H9 (cell line): ENCODE measurements at regions not wholly inside any gene's neighbourhood (a gene's known extent, or its start where the extent isn't known, plus 50 kb on each side); places are given as distances from the start of the nearest gene placed in this dataset.
"Not testable (repeated sequence)": the region's sequence is repeated elsewhere in the genome, so short reads cannot be mapped to it uniquely, and the experiment has no call there.

Source experiments
- DNase-seq: peaks from one replicate; pipeline ENCODE4 v3.0.0-alpha.2; 2017
- H2AFZ ChIP-seq: one replicate; pipeline ENCODE4 v1.6.1; 2013; ENCODE audit warnings: mild to moderate bottlenecking, low read length, control low read depth, moderate library complexity
- H2AK5ac ChIP-seq: 2 replicates; pipeline ENCODE4 v1.6.1; 2013; ENCODE audit warnings: low read length, control low read depth, mixed read lengths; ENCODE audit not compliant: insufficient read length
- H2BK120ac ChIP-seq: one replicate; pipeline ENCODE4 v1.6.1; 2013; ENCODE audit warnings: low read depth, mild to moderate bottlenecking, low read length, control low read depth, inconsistent platforms; ENCODE audit not compliant: poor library complexity, severe bottlenecking
- H2BK12ac ChIP-seq: 2 replicates; pipeline ENCODE4 v1.6.1; 2013; ENCODE audit warnings: low read length, control low read depth, mixed read lengths, low read depth; ENCODE audit not compliant: insufficient read length
- H2BK15ac ChIP-seq: 2 replicates; pipeline ENCODE4 v1.6.1; 2013; ENCODE audit warnings: low read depth, low read length, control low read depth
- H2BK20ac ChIP-seq: one replicate; pipeline ENCODE4 v1.6.1; 2013; ENCODE audit warnings: low read depth, mild to moderate bottlenecking, low read length, control low read depth, inconsistent platforms; ENCODE audit not compliant: poor library complexity, severe bottlenecking
- H2BK5ac ChIP-seq: 2 replicates; pipeline ENCODE4 v1.6.1; 2013; ENCODE audit warnings: low read length, control low read depth, mixed read lengths; ENCODE audit not compliant: insufficient read length
- H3K14ac ChIP-seq: 2 replicates; pipeline ENCODE4 v1.6.1; 2013; ENCODE audit warnings: low read length, control low read depth; ENCODE audit not compliant: insufficient read depth
- H3K18ac ChIP-seq: 2 replicates; pipeline ENCODE4 v1.6.1; 2013; ENCODE audit warnings: low read depth, mild to moderate bottlenecking, mixed read lengths, low read length, control low read depth; ENCODE audit not compliant: insufficient read length
- H3K23ac ChIP-seq: 2 replicates; pipeline ENCODE4 v1.6.1; 2013; ENCODE audit warnings: low read length, control low read depth, mixed read lengths, low read depth; ENCODE audit not compliant: insufficient read length
- H3K23me2 ChIP-seq: 2 replicates; pipeline ENCODE4 v1.6.1; 2013; ENCODE audit warnings: low read depth, mild to moderate bottlenecking, mixed read lengths, low read length, control low read depth; ENCODE audit not compliant: insufficient read length, poor library complexity, severe bottlenecking
- H3K27ac ChIP-seq: 2 replicates; pipeline ENCODE4 v1.5.1; 2013; ENCODE audit warnings: low read length, control low read depth, mixed read lengths, low read depth; ENCODE audit not compliant: insufficient read length
- H3K27me3 ChIP-seq: 2 replicates; pipeline ENCODE4 v1.6.1; 2013; ENCODE audit warnings: low read length, control low read depth, inconsistent platforms; ENCODE audit not compliant: insufficient read depth
- H3K4ac ChIP-seq: 2 replicates; pipeline ENCODE4 v1.6.1; 2013; ENCODE audit warnings: low read depth, mild to moderate bottlenecking, control low read depth, inconsistent platforms, low read length, moderate library complexity
- H3K4me1 ChIP-seq: 2 replicates; pipeline ENCODE4 v1.6.1; 2013; ENCODE audit warnings: low read length, control low read depth, inconsistent platforms; ENCODE audit not compliant: insufficient read depth
- H3K4me2 ChIP-seq: 2 replicates; pipeline ENCODE4 v1.6.1; 2013; ENCODE audit warnings: low read length, control low read depth, mixed read lengths; ENCODE audit not compliant: insufficient read length, insufficient read depth
- H3K56ac ChIP-seq: 2 replicates; pipeline ENCODE4 v1.6.1; 2013; ENCODE audit warnings: low read depth, mild to moderate bottlenecking, mixed read lengths, low read length, control low read depth; ENCODE audit not compliant: insufficient read length
- H3K79me1 ChIP-seq: 2 replicates; pipeline ENCODE4 v1.6.1; 2013; ENCODE audit warnings: low read depth, mild to moderate bottlenecking, moderate library complexity, low read length, control low read depth, inconsistent platforms; ENCODE audit not compliant: insufficient read depth, poor library complexity, severe bottlenecking
- H3K79me2 ChIP-seq: 2 replicates; pipeline ENCODE4 v1.6.1; 2013; ENCODE audit warnings: low read length, control low read depth, inconsistent platforms; ENCODE audit not compliant: insufficient read depth
- H3K9ac ChIP-seq: 2 replicates; pipeline ENCODE4 v1.6.1; 2013; ENCODE audit warnings: low read length, control low read depth, mixed read lengths; ENCODE audit not compliant: insufficient read length; ENCODE audit errors: extremely low read depth
- H3K9me3 ChIP-seq: one replicate; pipeline ENCODE4 v1.6.1; 2013; ENCODE audit warnings: low read depth, low read length, inconsistent platforms; ENCODE audit not compliant: control insufficient read depth
- H3T11ph ChIP-seq: one replicate; pipeline ENCODE4 v1.6.1; 2013; ENCODE audit warnings: mild to moderate bottlenecking, low read length, control low read depth, inconsistent platforms
- H4K20me1 ChIP-seq: one replicate; pipeline ENCODE4 v1.6.1; 2013; ENCODE audit not compliant: control insufficient read depth, insufficient read length, insufficient read depth
- H4K5ac ChIP-seq: 2 replicates; pipeline ENCODE4 v1.6.1; 2013; ENCODE audit warnings: low read depth, mild to moderate bottlenecking, mixed read lengths, low read length, control low read depth; ENCODE audit not compliant: insufficient read length
- H4K8ac ChIP-seq: replicated peaks from 2 replicates; pipeline ENCODE4 v1.6.1; 2013; ENCODE audit warnings: low read length, control low read depth, mixed read lengths, low read depth; ENCODE audit not compliant: insufficient read length
- H4K91ac ChIP-seq: 2 replicates; pipeline ENCODE4 v1.6.1; 2013; ENCODE audit warnings: low read depth, mild to moderate bottlenecking, moderate library complexity, mixed read lengths, low read length, control low read depth; ENCODE audit not compliant: insufficient read length
- H3K27ac Mint-ChIP-seq, 3 experiments: 2 replicates in 2 of 3; 3 replicates in 1 of 3; pipeline ENCODE4 v1.8.0; 2020 to 2021; ENCODE audit warnings: mixed read lengths in 3 of 3, mild to moderate bottlenecking in 1 of 3, moderate library complexity in 1 of 3
- H3K27me3 Mint-ChIP-seq: 2 replicates; pipeline ENCODE4 v1.8.0; 2021; ENCODE audit warnings: low read depth, mild to moderate bottlenecking, moderate library complexity, mixed read lengths
- H3K36me3 Mint-ChIP-seq, 3 experiments: 2 replicates in 2 of 3; 3 replicates in 1 of 3; pipeline ENCODE4 v1.8.0; 2020 to 2021; ENCODE audit warnings: low read depth in 3 of 3, mixed read lengths in 3 of 3; ENCODE audit not compliant: insufficient read depth in 1 of 3
- H3K4me1 Mint-ChIP-seq, 2 experiments: 2 replicates each; pipeline ENCODE4 v1.8.0; 2020; ENCODE audit warnings: mixed read lengths in 2 of 2
- H3K4me3 Mint-ChIP-seq, 2 experiments: 2 replicates in 1 of 2; 3 replicates in 1 of 2; pipeline ENCODE4 v1.8.0; 2020 to 2021; ENCODE audit warnings: mild to moderate bottlenecking in 2 of 2, mixed read lengths in 2 of 2, moderate library complexity in 1 of 2
- H3K9me3 Mint-ChIP-seq, 2 experiments: 2 replicates in 1 of 2; 3 replicates in 1 of 2; pipeline ENCODE4 v1.8.0; 2020; ENCODE audit warnings: mild to moderate bottlenecking in 2 of 2, mixed read lengths in 2 of 2, moderate library complexity in 1 of 2
- WGBS: extraction: QIAGEN DNeasy Blood & Tissue Kit; methylation state at CpG from one replicate; pipeline ENCODE4 v1.1.7; 2013; ENCODE audit warnings: missing lambda C conversion rate, low lambda C conversion rate, mixed read lengths; ENCODE audit not compliant: insufficient read length; ENCODE audit errors: extremely low coverage; 5-methylcytosine and 5-hydroxymethylcytosine counted together

DNA sequence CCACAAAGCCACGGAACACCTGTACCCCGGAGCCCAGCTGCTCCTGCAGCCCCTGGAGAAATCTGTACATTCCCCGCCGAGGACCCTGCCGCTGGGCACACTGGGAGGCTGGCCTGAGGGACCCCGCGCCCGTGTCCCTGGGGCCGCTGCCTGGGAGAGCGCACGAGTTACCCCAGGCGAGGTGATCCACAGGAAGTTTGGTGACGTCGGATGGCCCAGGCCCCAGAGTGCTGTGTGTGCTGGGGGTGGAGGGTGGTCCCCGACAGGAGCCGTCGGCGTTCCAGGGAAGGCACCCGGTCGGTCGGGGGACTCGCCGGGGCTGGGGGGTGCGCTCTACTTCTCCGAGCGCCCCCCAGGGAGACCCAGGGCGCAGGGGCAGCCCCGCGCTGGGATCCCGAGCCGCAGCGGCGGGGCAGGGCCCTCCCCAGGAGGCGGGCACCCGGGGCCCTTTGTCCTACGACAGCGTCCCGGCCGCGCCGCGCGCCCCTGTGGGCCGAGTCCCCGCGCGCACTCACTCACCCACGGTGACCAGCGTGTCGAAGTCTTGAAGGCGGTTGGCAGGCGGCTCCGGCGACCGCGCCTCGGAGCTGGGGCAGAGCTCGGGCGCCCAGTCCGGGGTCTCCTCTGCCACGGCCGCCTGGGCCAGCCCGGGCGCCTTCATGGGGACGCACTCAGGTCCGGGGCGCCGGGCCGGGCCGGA is 129.5 kb upstream of the PRKX start:
- not testable (repeated sequence) for H4K5ac ChIP-seq, H4K91ac ChIP-seq, H3K4me1 ChIP-seq, H3K27me3 Mint-ChIP-seq, H3K18ac ChIP-seq, H2AK5ac ChIP-seq, H3K4ac ChIP-seq, H3K14ac ChIP-seq, DNase-seq, H2BK20ac ChIP-seq, H3K79me2 ChIP-seq, H3K36me3 Mint-ChIP-seq, H4K20me1 ChIP-seq, H3K9me3 Mint-ChIP-seq, H2BK120ac ChIP-seq, H3K79me1 ChIP-seq, H2BK12ac ChIP-seq, H3K9ac ChIP-seq, H4K8ac ChIP-seq, H3K4me2 ChIP-seq, H2BK15ac ChIP-seq, H3T11ph ChIP-seq, H3K23ac ChIP-seq, H3K27me3 ChIP-seq, H3K9me3 ChIP-seq, H2BK5ac ChIP-seq, H2AFZ ChIP-seq, H3K4me1 Mint-ChIP-seq, H3K27ac ChIP-seq, H3K56ac ChIP-seq, H3K23me2 ChIP-seq, H3K27ac Mint-ChIP-seq
- WGBS: no CpG with 5 or more reads among the region's 70 CpGs
- peak overlapping the region; percentile 57 to 62; a peak in 2 of 5 replicates for H3K4me3 Mint-ChIP-seq

DNA sequence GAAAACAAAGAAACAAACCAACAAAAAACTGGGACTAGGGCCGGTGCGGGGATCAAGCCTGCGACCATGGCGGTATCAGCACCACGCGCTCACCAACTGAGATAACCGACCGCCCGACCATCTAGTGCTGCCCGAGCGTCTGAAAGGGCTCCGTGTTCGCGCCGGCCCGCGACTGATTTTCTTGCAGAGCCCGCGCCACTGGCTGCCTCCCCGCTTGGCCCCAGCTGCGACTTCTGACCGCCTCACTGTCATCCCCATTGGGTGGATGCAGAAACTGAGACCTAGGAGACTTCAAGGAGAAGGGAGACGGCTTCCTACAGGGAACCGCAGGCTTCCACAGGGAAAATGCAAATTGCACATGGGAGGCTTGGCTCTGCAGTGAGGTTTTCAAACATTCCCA is 125.3 kb upstream of the PRKX start:
- H2AK5ac ChIP-seq, H4K20me1 ChIP-seq, H3K4me2 ChIP-seq, H4K5ac ChIP-seq, H3K27ac Mint-ChIP-seq, H3K4me1 Mint-ChIP-seq, H2BK5ac ChIP-seq, H3K23me2 ChIP-seq, H2AFZ ChIP-seq, H2BK12ac ChIP-seq, H4K91ac ChIP-seq, H3T11ph ChIP-seq, H2BK20ac ChIP-seq, H2BK15ac ChIP-seq, H3K23ac ChIP-seq, H3K9ac ChIP-seq, H2BK120ac ChIP-seq, H3K56ac ChIP-seq, H3K9me3 Mint-ChIP-seq, H3K27me3 ChIP-seq, H3K79me2 ChIP-seq, H3K9me3 ChIP-seq, H3K79me1 ChIP-seq, H3K4me1 ChIP-seq, H3K36me3 Mint-ChIP-seq, H3K27ac ChIP-seq, H3K14ac ChIP-seq, H3K27me3 Mint-ChIP-seq, H3K18ac ChIP-seq, H3K4me3 Mint-ChIP-seq, H3K4ac ChIP-seq, DNase-seq, H4K8ac ChIP-seq: not testable (repeated sequence)
- no CpG with 5 or more reads among the region's 24 CpGs for WGBS
